ENCODE measurements at regions not wholly inside any gene's neighbourhood (a gene's known extent, or its start where the extent isn't known, plus 50 kb on each side); places are given as distances from the start of the nearest gene placed in this dataset.

GRCh38 chr1:43037466-43037865 lies 78.8 kb upstream of the SLC2A1 start:
- no peak for TF ChIP-seq CTCF (conservative IDR thresholded peaks at IDR 0.05; ENCODE audit: low read depth, low read length)
- TF ChIP-seq RFX5 (IDR thresholded peaks at IDR 0.05; ENCODE audit: low read depth, low read length): no peak
- TF ChIP-seq MAZ (IDR thresholded peaks at IDR 0.05; ENCODE audit: borderline replicate concordance, low read depth, low read length): no peak
- TF ChIP-seq MAFK (IDR thresholded peaks at IDR 0.05; ENCODE audit: low read depth, low read length): no peak
- TF ChIP-seq POLR2A (IDR thresholded peaks at IDR 0.05; ENCODE audit: low read depth, low read length): no peak
- no peak for TF ChIP-seq CEBPB (IDR thresholded peaks at IDR 0.05; ENCODE audit: low read depth, low read length)
- TF ChIP-seq RAD21 (IDR thresholded peaks at IDR 0.05; ENCODE audit: low read length): no peak
- no peak for TF ChIP-seq RCOR1 (IDR thresholded peaks at IDR 0.05; ENCODE audit: insufficient replicate concordance, low read length)
- TF ChIP-seq MXI1 (IDR thresholded peaks at IDR 0.05; ENCODE audit: borderline replicate concordance, low read depth, low read length): no peak
- TF ChIP-seq BHLHE40 (IDR thresholded peaks at IDR 0.05; ENCODE audit: low read depth, low read length): no peak
- no peak for TF ChIP-seq FOS (IDR thresholded peaks at IDR 0.05; ENCODE audit: low read depth, low read length)
- no peak for TF ChIP-seq SMC3 (IDR thresholded peaks at IDR 0.05; ENCODE audit: low read depth, low read length)
- no peak for TF ChIP-seq USF2 (IDR thresholded peaks at IDR 0.05; ENCODE audit: low read depth, low read length)
